ENCODE measurements at regions not wholly inside any gene's neighbourhood (a gene's known extent, or its start where the extent isn't known, plus 50 kb on each side); places are given as distances from the start of the nearest gene placed in this dataset.

DNA sequence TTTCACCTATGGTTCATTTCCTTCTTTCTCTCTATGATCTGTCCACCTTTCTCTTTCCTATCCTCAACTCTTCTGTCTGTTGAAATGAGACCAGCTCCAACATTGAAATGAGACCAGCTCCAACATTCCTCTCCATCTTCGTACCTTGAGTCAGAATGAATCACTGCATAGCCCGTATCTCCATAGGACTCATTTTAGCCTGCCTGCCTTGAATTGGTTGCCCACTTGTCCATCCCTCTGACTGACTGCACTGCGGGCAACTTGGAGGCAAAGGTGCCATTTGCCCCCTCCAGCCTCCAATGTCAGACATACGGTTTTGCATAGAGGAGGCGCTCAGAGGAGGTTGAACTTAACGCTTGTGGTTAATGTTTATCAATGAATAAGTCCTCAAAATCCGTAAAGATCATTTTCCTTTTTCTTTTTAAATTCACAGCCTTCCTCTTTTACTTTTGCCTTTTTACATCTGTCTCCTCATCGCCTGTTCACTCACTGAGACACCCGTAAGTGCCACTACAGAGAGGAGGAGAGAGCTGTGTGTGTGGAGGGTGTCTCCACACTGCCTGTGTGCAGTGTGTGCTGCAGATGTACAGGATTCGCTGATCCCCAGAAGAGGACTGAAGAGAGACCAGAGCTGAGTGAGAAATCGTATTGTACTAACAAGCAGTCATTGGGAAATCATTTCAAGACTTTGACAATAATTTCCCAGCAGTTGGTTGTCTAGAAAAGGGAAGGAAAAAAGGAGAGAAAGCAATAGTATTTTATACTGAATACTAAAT lies 579.6 kb upstream of the MAP3K7 start:
- in situ Hi-C loops (cut with MboI; ENCODE audit: low pct_unique_long_range_greater_than_20kb, low sequenced_read_pairs, unreplicated experiment), result no loop called here
- DNase-seq (ENCODE audit: low spot score), result no peak
- TF ChIP-seq, protein P1, sequence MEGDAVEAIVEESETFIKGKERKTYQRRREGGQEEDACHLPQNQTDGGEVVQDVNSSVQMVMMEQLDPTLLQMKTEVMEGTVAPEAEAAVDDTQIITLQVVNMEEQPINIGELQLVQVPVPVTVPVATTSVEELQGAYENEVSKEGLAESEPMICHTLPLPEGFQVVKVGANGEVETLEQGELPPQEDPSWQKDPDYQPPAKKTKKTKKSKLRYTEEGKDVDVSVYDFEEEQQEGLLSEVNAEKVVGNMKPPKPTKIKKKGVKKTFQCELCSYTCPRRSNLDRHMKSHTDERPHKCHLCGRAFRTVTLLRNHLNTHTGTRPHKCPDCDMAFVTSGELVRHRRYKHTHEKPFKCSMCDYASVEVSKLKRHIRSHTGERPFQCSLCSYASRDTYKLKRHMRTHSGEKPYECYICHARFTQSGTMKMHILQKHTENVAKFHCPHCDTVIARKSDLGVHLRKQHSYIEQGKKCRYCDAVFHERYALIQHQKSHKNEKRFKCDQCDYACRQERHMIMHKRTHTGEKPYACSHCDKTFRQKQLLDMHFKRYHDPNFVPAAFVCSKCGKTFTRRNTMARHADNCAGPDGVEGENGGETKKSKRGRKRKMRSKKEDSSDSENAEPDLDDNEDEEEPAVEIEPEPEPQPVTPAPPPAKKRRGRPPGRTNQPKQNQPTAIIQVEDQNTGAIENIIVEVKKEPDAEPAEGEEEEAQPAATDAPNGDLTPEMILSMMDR (IDR thresholded peaks at IDR 0.05; ENCODE audit: extremely low read depth, insufficient read depth, missing control alignments), result no peak

DNA sequence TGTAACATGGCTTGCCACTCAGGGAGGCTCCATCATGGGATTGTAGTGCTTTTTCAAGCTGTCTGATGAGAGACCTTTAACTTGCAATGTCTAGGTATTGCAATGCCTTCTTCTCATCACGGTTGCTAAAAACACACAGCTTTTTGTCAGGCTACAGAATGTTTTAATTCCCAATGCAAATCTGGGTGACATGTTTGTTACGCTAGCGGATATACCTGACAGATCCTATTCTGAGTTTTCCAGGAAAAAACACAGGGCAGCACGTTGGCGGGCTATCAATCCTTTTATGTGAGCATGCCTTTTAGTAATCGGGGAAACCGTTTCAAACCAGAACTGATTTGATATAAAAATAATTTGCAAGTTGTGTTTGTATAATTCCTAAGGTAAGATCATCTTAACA lies 577.2 kb upstream of the MAP3K7 start:
- in situ Hi-C loops (cut with MboI; ENCODE audit: low pct_unique_long_range_greater_than_20kb, low sequenced_read_pairs, unreplicated experiment), result no loop called here
- no peak for DNase-seq (ENCODE audit: low spot score)
- TF ChIP-seq, protein P1 (IDR thresholded peaks at IDR 0.05; ENCODE audit: extremely low read depth, insufficient read depth, missing control alignments), result no peak

DNA sequence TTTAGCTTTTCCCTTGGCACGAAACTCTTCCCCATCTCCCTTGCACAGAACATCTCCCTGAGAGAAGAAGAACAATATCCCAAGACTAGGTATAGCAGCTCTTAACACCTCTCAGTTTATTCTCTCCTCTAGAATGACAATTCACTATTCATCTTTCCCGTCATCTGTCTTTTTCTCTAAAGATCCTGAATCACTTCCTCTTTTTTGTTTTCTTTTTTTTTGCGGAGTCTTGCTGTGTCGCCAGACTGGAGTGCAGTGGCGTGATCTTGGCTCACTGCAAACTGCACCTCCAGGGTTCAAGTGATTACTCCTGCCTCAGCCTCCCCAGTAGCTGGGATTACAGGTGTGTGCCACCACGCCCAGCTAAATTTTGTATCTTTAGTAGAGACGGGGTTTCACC lies 574.4 kb upstream of the MAP3K7 start:
- DNase-seq (ENCODE audit: low spot score), result no peak
- in situ Hi-C loops (cut with MboI; ENCODE audit: low pct_unique_long_range_greater_than_20kb, low sequenced_read_pairs, unreplicated experiment), result no loop called here

DNA sequence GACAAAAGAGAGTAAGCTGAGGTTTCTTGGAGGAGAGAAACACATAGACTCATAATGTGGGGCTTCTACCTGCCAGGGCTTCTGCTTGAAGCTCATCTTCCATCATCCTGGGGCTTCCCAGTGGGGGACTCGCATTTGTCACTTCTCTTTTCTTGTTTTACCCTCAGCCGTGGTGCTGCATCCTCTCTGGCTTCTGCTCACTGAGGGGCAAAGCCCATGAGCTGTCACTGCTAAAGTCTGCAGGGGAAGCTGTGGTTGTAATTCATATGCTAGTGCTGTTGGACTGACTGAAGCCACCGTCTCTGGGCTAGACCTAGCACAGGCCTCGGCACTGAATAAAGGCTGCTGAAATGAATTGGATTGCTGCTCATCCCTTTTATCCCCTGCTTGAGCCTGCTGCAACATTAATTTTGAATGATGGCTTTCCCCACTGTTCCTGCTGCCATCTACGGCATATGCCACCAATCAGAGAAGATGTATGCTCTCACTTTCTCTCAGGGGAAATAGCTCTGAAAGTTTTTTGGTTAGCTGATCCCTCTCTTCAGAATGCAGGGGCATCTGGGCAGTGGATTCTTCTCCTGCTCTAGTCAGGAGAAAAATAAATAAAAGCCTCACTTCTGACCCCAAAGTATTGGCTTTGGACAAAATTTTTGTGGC lies 568.4 kb upstream of the MAP3K7 start:
- TF ChIP-seq, protein P1 (IDR thresholded peaks at IDR 0.05; ENCODE audit: extremely low read depth, insufficient read depth, missing control alignments), result no peak
- no peak for DNase-seq (ENCODE audit: low spot score)
- in situ Hi-C loops (cut with MboI; ENCODE audit: low pct_unique_long_range_greater_than_20kb, low sequenced_read_pairs, unreplicated experiment), result no loop called here

More for the DNA sequence above, 574.4 kb upstream of the MAP3K7 start:
- TF ChIP-seq, protein P1 (IDR thresholded peaks at IDR 0.05; ENCODE audit: extremely low read depth, insufficient read depth, missing control alignments), result no peak

DNA sequence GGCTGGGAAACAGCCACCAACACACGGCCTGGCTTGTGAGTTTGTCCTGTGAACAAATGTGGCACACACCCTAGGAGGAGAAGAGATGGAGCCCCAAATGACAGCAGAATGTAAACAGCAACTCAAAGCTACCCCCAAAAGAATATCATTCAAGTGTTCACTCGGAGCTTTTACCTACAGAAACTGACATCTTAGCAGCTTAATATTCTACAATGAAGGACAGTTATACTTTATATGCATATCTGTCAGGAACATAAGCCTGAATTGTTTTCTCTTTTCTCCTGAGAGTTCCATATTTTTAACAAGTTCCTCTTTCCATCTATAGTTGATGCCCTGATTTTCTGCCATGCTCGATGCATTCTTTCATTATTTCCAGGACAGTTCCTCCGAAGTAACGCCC lies 566.0 kb upstream of the MAP3K7 start:
- no peak for DNase-seq (ENCODE audit: low spot score)
- TF ChIP-seq, protein P1 (IDR thresholded peaks at IDR 0.05; ENCODE audit: extremely low read depth, insufficient read depth, missing control alignments), result no peak
- in situ Hi-C loops (cut with MboI; ENCODE audit: low pct_unique_long_range_greater_than_20kb, low sequenced_read_pairs, unreplicated experiment), result no loop called here

DNA sequence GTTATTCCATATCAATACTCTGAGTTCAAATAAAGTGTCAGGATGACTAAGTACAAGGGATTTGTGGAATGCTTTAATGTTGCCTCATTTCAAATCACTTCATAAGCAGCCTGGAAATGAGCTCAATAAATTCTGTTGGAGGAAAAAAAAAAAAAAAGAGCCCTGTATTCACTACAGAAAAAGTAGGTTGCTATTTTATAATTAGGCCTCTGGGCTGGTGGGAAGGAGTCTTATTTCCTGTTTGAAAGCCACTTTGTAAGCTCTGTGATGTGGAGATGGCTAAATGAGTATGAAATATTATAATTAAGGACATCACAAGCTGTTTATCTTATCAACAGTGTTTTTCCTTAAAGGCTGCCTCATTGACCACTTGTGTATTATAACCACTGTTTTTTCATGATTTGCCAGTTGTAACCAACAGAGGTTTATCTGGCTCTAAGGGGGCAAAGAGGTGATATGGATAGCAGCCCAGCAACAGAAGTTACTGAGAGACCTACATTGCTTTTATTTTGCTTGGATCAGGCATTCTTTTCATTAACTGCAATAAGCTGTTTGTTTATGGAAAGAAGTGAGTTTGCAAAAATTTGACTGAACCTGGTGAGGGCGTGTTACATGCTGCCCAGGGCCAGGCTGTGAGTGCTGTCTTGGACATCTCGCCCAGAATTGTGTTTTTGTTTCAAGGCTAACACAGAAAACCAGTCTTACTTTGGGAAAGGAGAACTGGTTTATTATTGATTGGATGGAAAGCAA lies 563.3 kb upstream of the MAP3K7 start:
- in situ Hi-C loops (cut with MboI; ENCODE audit: low pct_unique_long_range_greater_than_20kb, low sequenced_read_pairs, unreplicated experiment), result no loop called here
- TF ChIP-seq, protein P1 (IDR thresholded peaks at IDR 0.05; ENCODE audit: extremely low read depth, insufficient read depth, missing control alignments), result no peak

More for the DNA sequence above, 563.3 kb upstream of the MAP3K7 start:
- DNase-seq (ENCODE audit: low spot score), result no peak

All from GM13977 (cell line).